ENCODE measurements at regions not wholly inside any gene's neighbourhood (a gene's known extent, or its start where the extent isn't known, plus 50 kb on each side); places are given as distances from the start of the nearest gene placed in this dataset.
"Not testable (repeated sequence)": the region's sequence is repeated elsewhere in the genome, so short reads cannot be mapped to it uniquely, and the experiment has no call there.

- intact Hi-C loops (cut with micrococcal nuclease); H3K36me3 Mint-ChIP-seq; DNase-seq; H3K27me3 ChIP-seq (ENCODE audit: control insufficient read depth in 2 of 2, insufficient read depth in 2 of 2, low read length in 2 of 2); H3K4me3 Mint-ChIP-seq; H3K36me3 ChIP-seq (replicated peaks in 1 of 2; ENCODE audit: control insufficient read depth in 1 of 2, insufficient read depth in 2 of 2, low read length in 2 of 2); H3K27ac ChIP-seq (ENCODE audit: low read depth in 1 of 2, low read length in 2 of 2); H3K9me3 ChIP-seq (replicated peaks in 1 of 2; ENCODE audit: control insufficient read depth in 1 of 2, insufficient read depth in 1 of 2, low read length in 2 of 2); H3K9ac ChIP-seq (ENCODE audit: insufficient read depth, low read length, poor library complexity, severe bottlenecking); H4K20me1 ChIP-seq (ENCODE audit: insufficient read depth, low read length); H3K27me3 Mint-ChIP-seq (ENCODE audit: low read depth in 3 of 3); H3K27ac Mint-ChIP-seq; H3K4me2 ChIP-seq (replicated peaks; ENCODE audit: extremely low read depth, low read length, poor library complexity, severe bottlenecking); H3K4me3 ChIP-seq (replicated peaks in 1 of 3; ENCODE audit: low read depth in 2 of 3, low read length in 3 of 3); H3K79me2 ChIP-seq (ENCODE audit: insufficient read depth, low read length); H3K9me3 Mint-ChIP-seq; H2AFZ ChIP-seq (ENCODE audit: insufficient read depth, low read depth, low read length, poor library complexity, severe bottlenecking): not testable (repeated sequence)
- peaks cover 10 to 12% of the 10 kb centered on the region in 2 donors for H3K4me1 ChIP-seq (ENCODE audit: control insufficient read depth in 1 of 2, insufficient read depth in 2 of 2, low read length in 2 of 2)
- peaks cover 16% of the 10 kb centered on the region for H3K4me1 Mint-ChIP-seq
- 100% methylated on average over 1 of the region's 4 CpGs for WGBS (ENCODE audit: insufficient coverage)
Observed at GRCh38 chr2:90010442-90011100, 1319.1 kb downstream of the RPIA start.

DNA sequence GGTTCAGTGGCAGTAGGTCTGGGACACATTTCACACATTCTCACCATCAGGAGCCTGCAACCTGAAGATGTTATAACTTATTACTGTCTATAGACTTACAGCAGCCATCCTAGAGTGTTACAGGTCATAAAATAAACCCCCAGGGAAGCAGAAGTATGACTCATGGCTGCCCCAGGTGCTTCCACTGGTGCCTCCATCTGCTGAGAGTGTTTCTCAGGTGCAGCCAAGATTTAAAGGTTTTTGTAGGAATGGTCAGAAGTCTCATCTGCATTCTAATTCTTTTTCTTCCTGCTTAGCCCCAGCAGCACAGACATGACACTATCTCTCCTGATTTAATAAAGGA is 1319.6 kb downstream of the RPIA start:
- H3K36me3 ChIP-seq (replicated peaks in 1 of 2; ENCODE audit: control insufficient read depth in 1 of 2, insufficient read depth in 2 of 2, low read length in 2 of 2): not testable (repeated sequence)

GRCh38 chr2:90019908-90020307 is 1328.4 kb downstream of the RPIA start:
- H2AFZ ChIP-seq (ENCODE audit: insufficient read depth, low read depth, low read length, poor library complexity, severe bottlenecking); H3K27ac Mint-ChIP-seq; H3K27ac ChIP-seq (ENCODE audit: low read depth in 1 of 2, low read length in 2 of 2); H3K27me3 ChIP-seq (ENCODE audit: control insufficient read depth in 2 of 2, insufficient read depth in 2 of 2, low read length in 2 of 2); H3K36me3 ChIP-seq (replicated peaks in 1 of 2; ENCODE audit: control insufficient read depth in 1 of 2, insufficient read depth in 2 of 2, low read length in 2 of 2); H3K27me3 Mint-ChIP-seq (ENCODE audit: low read depth in 3 of 3); H3K9me3 Mint-ChIP-seq; H3K36me3 Mint-ChIP-seq; H3K9ac ChIP-seq (ENCODE audit: insufficient read depth, low read length, poor library complexity, severe bottlenecking); H3K4me2 ChIP-seq (replicated peaks; ENCODE audit: extremely low read depth, low read length, poor library complexity, severe bottlenecking); DNase-seq; H3K4me1 ChIP-seq (ENCODE audit: control insufficient read depth in 1 of 2, insufficient read depth in 2 of 2, low read length in 2 of 2); H3K4me3 ChIP-seq (replicated peaks in 1 of 3; ENCODE audit: low read depth in 2 of 3, low read length in 3 of 3); H3K79me2 ChIP-seq (ENCODE audit: insufficient read depth, low read length); H4K20me1 ChIP-seq (ENCODE audit: insufficient read depth, low read length); H3K9me3 ChIP-seq (replicated peaks in 1 of 2; ENCODE audit: control insufficient read depth in 1 of 2, insufficient read depth in 1 of 2, low read length in 2 of 2); intact Hi-C loops (cut with micrococcal nuclease); H3K4me3 Mint-ChIP-seq; H3K4me1 Mint-ChIP-seq: not testable (repeated sequence)
- no CpG with 5 or more reads among the region's 1 CpG for WGBS (ENCODE audit: insufficient coverage)

More for the DNA sequence above, 1319.6 kb downstream of the RPIA start:
- H3K27me3 Mint-ChIP-seq (ENCODE audit: low read depth in 3 of 3); H3K4me1 ChIP-seq (ENCODE audit: control insufficient read depth in 1 of 2, insufficient read depth in 2 of 2, low read length in 2 of 2); H3K27ac Mint-ChIP-seq; H3K9me3 Mint-ChIP-seq; H2AFZ ChIP-seq (ENCODE audit: insufficient read depth, low read depth, low read length, poor library complexity, severe bottlenecking); H3K27ac ChIP-seq (ENCODE audit: low read depth in 1 of 2, low read length in 2 of 2); H4K20me1 ChIP-seq (ENCODE audit: insufficient read depth, low read length); H3K9ac ChIP-seq (ENCODE audit: insufficient read depth, low read length, poor library complexity, severe bottlenecking); H3K27me3 ChIP-seq (ENCODE audit: control insufficient read depth in 2 of 2, insufficient read depth in 2 of 2, low read length in 2 of 2); DNase-seq; H3K4me3 ChIP-seq (replicated peaks in 1 of 3; ENCODE audit: low read depth in 2 of 3, low read length in 3 of 3); H3K36me3 Mint-ChIP-seq; H3K4me3 Mint-ChIP-seq; H3K4me2 ChIP-seq (replicated peaks; ENCODE audit: extremely low read depth, low read length, poor library complexity, severe bottlenecking); H3K9me3 ChIP-seq (replicated peaks in 1 of 2; ENCODE audit: control insufficient read depth in 1 of 2, insufficient read depth in 1 of 2, low read length in 2 of 2); H3K79me2 ChIP-seq (ENCODE audit: insufficient read depth, low read length); intact Hi-C loops (cut with micrococcal nuclease): not testable (repeated sequence)
- H3K4me1 Mint-ChIP-seq: peaks cover 11% of the 10 kb centered on the region

Measured in CD14-positive monocyte (primary cell).